22Rv1 (cell line): ENCODE measurements at regions not wholly inside any gene's neighbourhood (a gene's known extent, or its start where the extent isn't known, plus 50 kb on each side); places are given as distances from the start of the nearest gene placed in this dataset.
"Not testable (repeated sequence)": the region's sequence is repeated elsewhere in the genome, so short reads cannot be mapped to it uniquely, and the experiment has no call there.

ENCODE experiments used
- CTCF ChIP-seq: fragments of 450-650 bp; IDR thresholded peaks from 2 replicates; pipeline ENCODE4 v1.5.1; 2017; ENCODE audit warnings: mild to moderate bottlenecking
- ZFX ChIP-seq: fragments of 450-650 bp; IDR thresholded peaks from 2 replicates; pipeline ENCODE4 v1.6.1; 2017; ENCODE audit warnings: antibody characterized with exemption, borderline replicate concordance

GRCh38 chr4:154149236-154149635 is 342.4 kb downstream of the DCHS2 start:
- TF ChIP-seq CTCF, ZFX: not testable (repeated sequence)
